ENCODE measurements at regions not wholly inside any gene's neighbourhood (a gene's known extent, or its start where the extent isn't known, plus 50 kb on each side); places are given as distances from the start of the nearest gene placed in this dataset.

DNA sequence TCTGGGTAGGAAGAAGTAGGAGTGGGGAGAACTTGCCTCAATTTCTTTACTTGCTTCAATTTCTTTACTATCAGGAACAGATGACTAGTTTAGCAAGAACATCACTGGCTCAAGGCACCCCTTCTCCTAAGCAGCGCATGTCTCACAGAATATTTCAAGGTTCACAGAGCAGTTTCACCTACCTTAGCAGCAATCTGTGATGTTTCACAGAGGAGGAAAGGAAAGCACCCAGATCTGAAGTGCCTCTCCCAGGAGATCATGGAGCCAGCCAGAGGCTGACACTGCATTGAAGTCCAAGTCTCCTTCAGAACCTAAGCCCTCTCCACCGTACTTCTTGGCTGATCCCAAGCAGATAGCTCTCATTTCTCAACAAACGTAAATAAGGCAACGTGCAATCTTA is 118.7 kb upstream of the PCED1B start:
- TF ChIP-seq, protein P1, sequence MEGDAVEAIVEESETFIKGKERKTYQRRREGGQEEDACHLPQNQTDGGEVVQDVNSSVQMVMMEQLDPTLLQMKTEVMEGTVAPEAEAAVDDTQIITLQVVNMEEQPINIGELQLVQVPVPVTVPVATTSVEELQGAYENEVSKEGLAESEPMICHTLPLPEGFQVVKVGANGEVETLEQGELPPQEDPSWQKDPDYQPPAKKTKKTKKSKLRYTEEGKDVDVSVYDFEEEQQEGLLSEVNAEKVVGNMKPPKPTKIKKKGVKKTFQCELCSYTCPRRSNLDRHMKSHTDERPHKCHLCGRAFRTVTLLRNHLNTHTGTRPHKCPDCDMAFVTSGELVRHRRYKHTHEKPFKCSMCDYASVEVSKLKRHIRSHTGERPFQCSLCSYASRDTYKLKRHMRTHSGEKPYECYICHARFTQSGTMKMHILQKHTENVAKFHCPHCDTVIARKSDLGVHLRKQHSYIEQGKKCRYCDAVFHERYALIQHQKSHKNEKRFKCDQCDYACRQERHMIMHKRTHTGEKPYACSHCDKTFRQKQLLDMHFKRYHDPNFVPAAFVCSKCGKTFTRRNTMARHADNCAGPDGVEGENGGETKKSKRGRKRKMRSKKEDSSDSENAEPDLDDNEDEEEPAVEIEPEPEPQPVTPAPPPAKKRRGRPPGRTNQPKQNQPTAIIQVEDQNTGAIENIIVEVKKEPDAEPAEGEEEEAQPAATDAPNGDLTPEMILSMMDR (IDR thresholded peaks at IDR 0.05 in 2 of 3, conservative IDR thresholded peaks at IDR 0.05 in 1 of 3; ENCODE audit: borderline replicate concordance in 1 of 3, insufficient read depth in 1 of 3, low read depth in 2 of 3, low read length in 2 of 3) = no peak
- TF ChIP-seq RAD21 (IDR thresholded peaks at IDR 0.05; ENCODE audit: low read depth) (no peak), EGR1 (IDR thresholded peaks at IDR 0.05; ENCODE audit: low read depth) (no peak), POLR2AphosphoS5 (IDR thresholded peaks at IDR 0.05; ENCODE audit: low read depth, low read length) (no peak), ELF1 (IDR thresholded peaks at IDR 0.05; ENCODE audit: borderline replicate concordance, low read depth) (no peak), ZFX (IDR thresholded peaks at IDR 0.05) (no peak), TCF7L2 (IDR thresholded peaks at IDR 0.05; ENCODE audit: borderline replicate concordance, extremely low read depth, insufficient read depth, insufficient read length) (no peak), EZH2 (IDR thresholded peaks at IDR 0.05) (no peak), SIN3A (IDR thresholded peaks at IDR 0.05; ENCODE audit: low read depth) (no peak)
